ENCODE measurements at regions not wholly inside any gene's neighbourhood (a gene's known extent, or its start where the extent isn't known, plus 50 kb on each side); places are given as distances from the start of the nearest gene placed in this dataset.

GRCh38 chr2:104163611-104164130 lies 690.2 kb upstream of the POU3F3 start:
- DNase-seq (ENCODE audit: low read depth) = no peak

DNA sequence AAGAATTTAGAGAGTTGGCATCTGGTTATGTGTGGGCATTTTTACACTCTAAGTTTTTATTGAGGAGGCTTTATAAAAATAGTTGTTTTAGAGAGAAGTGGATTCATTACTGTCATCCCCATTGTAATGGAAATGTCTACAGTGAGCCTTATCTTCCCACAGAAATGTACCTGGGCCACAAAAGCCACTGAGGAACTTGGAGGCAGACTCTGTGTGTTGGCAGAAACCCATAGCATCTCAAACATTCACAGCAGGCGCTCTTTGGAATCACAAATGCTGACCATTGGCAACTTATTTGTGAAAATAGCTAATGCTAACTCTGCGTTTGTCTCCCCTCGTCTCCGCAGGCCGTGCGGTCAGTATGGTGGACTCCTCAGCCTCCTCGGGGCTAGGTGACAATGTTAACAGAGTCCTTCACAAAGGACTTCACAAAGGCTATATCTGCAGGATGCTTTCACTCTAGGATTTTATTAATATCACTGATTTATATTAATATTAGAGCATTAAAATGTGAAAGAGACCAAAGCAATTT lies 689.1 kb upstream of the POU3F3 start:
- DNase-seq (ENCODE audit: low read depth) = no peak

DNA sequence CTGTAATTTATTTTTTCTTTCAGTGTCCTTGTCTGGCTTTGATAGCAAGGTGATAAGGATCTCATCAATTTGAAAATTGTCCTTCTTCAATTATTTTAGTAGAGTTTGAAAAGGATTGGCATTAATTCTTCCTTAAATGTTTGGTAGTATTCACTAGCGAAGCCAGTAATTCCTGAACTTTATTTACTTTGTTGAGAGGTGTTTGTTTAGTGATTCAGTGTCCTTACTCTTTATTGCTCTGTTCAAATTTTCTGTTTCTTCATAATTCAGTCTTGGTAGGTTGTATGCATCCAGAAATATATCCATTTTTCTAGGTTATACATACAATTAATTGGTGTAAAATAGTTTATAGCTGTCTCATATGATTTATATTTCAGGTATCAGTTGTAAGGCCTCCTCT lies 676.7 kb upstream of the POU3F3 start:
- no peak for DNase-seq (ENCODE audit: low read depth)

- DNase-seq (ENCODE audit: low read depth) = no peak
Measured at GRCh38 chr2:104179644-104180043, 674.3 kb upstream of the POU3F3 start.

DNA sequence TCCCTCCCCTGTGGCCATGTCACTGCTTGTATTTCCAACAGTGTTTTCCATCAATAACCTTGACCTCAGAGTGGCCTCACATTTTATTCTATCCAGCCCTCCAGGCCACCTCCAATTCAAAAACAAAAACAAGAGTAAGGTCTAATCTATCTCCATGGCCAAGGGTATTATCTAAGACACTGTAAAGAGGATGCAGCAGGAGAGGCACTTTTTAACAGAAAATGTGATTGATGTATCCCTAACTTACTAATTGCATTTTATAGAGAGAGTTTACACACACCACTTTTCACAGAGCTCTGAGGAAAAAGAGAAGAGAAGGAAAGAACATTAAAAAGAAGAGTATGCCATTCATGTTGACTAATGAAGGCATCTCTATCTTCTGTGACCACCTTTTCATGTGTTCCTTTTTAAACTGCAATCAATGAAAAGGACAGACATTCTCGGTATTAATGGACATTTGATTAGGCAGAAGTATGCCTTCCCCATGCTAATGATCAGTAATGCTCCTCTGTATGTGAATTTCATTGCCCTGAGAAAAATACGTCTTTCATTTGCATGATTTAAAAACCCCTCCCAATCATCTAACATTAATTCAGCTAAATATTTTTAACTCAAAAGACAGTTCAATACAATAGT lies 653.3 kb upstream of the POU3F3 start:
- no peak for DNase-seq (ENCODE audit: low read depth)

- no peak for DNase-seq (ENCODE audit: low read depth)
Measured at GRCh38 chr2:104213758-104214157, 640.2 kb upstream of the POU3F3 start.

DNA sequence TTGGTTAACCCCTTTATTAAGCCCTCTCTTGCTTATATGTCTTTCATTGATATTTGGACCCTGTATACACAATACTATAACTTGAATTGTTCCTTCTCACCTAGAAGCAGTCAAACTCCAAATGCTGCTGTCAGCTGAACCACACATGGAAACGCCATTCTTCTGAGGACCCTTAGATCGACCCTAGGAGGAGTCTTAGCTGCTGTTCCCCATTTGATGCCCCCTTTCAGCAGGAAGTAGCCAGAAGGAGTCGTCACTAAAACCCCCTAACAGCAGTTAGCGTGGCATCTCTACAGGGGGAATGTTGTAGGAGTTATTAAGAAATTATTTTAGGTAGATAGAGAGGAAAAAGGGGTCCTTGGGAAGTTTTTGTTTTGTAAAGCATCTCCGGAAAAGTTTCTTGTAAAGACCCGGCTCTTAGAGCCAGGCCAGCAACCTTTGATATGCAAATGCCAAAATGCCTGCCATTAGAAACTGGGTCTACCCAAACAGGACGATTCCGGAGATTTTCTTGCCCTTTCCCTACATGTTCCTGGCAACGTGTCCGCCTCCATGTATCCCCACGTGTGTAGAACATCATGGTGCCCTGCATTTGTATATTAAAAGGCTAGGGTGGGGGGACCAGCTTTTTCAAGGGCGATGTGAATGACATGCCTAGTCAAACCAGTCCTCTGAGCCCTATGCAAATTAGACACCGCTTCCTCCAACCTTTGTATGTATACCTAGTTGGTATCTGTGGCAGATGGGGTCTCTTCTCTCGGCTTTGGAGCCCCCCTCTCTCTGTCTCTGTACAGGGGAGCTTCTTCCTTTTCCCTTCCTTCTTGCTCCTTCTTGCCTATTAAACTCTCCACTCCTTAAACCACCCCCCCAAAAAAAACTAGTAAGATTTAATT lies 638.4 kb upstream of the POU3F3 start:
- no peak for DNase-seq (ENCODE audit: low read depth)

GRCh38 chr2:104233591-104233990 lies 620.3 kb upstream of the POU3F3 start:
- no peak for DNase-seq (ENCODE audit: low read depth)

- DNase-seq (ENCODE audit: low read depth) = no peak
Measured at GRCh38 chr2:104236491-104236890, 617.4 kb upstream of the POU3F3 start.

GRCh38 chr2:104240984-104241383 lies 612.9 kb upstream of the POU3F3 start:
- DNase-seq (ENCODE audit: low read depth) = no peak

DNA sequence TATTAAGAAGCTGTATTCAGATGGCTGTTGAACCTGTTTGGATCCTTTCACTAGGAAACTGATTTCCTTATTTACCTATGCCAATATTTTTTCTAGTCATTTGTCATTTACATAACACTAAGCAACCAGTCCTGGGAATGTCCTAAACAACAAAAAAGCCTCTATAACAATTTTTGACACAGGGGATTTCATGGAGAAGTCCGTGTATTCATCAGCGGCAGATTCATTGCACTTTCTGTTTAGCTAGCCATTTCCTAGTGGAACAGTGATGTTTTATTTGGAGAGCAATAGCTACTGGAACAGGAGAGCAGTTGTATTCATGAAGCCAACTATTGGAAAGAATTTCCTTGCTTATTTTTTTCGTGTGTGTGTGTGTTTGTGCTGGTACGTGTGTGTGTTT lies 604.3 kb upstream of the POU3F3 start:
- no peak for DNase-seq (ENCODE audit: low read depth)

- no peak for DNase-seq (ENCODE audit: low read depth)
Measured at GRCh38 chr2:104250635-104251034, 603.3 kb upstream of the POU3F3 start.

DNA sequence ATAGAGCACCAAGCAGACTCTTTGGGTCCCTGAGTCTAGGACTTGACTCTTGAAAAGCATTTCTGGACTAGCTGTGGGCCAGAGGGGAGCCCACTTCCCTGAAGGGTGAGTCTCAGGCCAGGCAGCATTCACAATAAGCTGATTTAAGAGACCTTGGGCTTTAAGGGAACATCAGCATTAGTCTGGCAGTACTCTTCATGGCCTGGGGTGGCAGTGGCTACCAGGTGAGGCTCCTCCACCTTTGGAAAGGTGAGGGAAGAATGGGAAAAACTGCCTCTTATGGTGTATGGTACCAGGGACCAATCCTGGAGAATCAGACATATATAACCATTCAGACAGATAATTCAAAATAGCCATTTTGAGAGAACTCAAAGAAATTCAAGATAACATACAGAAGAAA lies 599.9 kb upstream of the POU3F3 start:
- DNase-seq (ENCODE audit: low read depth) = no peak

DNA sequence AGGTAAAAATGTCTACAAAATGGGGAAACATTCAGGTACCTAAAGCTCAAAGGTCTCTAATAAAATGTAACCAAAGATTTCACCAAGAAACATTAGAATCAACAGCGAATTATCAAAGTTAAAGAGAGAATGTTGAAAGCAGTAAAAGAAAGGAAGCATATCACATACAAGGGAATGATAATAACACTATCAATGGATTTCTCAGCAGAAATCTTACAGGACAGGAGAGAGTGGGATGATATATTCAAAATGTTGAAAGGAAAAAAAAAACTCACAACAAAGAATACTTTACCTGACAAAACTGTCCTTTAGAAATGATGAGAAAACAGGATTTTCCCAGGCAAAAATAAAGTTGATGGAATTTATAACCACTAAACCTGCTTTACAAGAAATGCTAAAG lies 591.2 kb upstream of the POU3F3 start:
- DNase-seq (ENCODE audit: low read depth) = no peak

DNA sequence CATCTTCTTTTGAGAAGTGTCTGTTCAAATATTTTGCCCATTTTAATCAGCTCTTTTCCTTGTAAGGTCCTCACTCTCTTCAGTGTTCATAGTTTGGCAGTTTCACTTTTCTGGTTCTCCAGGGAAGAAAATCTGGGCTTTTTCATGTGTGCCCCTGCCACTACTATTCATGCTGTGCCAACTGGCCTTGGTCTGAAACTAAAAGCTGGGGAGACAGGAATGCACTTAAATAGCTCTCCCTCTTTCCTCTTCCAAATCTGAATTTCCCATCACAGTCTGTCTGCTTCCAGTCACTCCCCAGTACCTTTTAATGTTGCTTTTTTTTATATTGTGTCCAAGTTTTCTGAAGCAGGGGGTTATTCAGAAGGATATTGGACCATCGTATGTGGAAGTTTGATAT lies 574.3 kb upstream of the POU3F3 start:
- no peak for DNase-seq (ENCODE audit: low read depth)

DNA sequence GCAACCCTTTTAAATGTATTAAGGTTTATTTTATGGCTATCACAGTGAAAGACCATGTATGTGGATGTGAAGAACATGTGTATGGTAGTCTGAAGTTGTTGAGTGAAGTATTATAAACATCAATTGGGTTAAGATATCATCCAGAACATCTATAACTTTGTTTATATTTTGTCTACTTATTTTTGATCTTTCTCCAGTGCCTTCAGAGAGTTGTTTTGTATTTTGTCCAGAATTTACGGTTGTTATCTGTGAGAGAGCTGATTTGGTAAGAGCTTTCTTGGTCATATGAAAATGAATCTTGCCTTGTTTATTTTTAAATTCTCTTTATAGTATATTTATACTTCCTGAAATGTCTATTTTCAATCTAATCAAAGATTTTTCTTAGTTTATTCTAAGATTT lies 573.7 kb upstream of the POU3F3 start:
- DNase-seq (ENCODE audit: low read depth) = no peak

DNA sequence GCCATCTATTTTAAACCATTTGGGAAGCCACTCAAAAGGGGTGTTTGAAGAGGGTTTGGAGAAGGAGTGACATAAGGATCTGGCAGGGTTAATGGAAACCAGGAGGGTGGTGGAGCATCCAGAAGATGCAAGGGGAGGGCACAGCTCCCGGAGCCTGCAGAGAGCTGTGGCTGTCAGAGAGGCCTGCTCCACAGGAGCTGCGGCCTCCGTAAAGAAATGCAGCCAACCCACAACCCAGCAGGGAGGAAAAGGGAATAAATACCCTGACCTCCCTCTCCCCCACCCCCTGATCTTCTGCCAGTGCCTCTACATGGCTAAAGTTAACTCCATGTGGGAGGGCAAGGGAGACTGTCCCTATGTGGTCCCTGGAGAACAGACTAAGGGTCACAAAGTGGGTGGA lies 567.1 kb upstream of the POU3F3 start:
- DNase-seq (ENCODE audit: low read depth) = no peak

- no peak for DNase-seq (ENCODE audit: low read depth)
Measured at GRCh38 chr2:104289651-104290565, 564.0 kb upstream of the POU3F3 start.

- no peak for DNase-seq (ENCODE audit: low read depth)
Measured at GRCh38 chr2:104290566-104290891, 563.4 kb upstream of the POU3F3 start.

DNA sequence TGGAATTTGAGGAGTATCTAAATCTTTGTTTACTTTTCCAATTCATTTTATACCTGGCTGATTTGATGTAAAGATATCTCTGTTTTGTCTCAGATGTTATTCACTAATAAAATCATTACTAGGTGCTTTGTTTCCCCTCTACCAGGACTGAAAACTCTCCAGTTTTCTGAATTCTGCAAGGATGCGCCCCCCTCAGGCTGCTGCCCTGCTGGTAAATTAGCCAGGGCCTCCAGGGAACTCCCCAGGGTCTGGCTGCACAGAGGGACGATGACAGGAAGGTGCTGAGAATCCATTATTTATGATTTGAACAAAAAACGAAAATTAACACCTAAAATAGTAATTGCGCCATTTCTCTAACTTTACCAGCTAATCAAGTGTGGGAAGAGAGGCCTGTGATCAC lies 541.2 kb upstream of the POU3F3 start:
- DNase-seq (ENCODE audit: low read depth) = no peak

GRCh38 chr2:104318001-104318665 lies 535.8 kb upstream of the POU3F3 start:
- DNase-seq (ENCODE audit: low read depth) = no peak
